HG03196 (cell line): ENCODE measurements at regions not wholly inside any gene's neighbourhood (a gene's known extent, or its start where the extent isn't known, plus 50 kb on each side); places are given as distances from the start of the nearest gene placed in this dataset.

Experiments used
- ATAC-seq: cut with Tn5 transposase; IDR thresholded peaks from one replicate; pipeline ENCODE4 v1.9.1; 2021; ENCODE audit not compliant: unreplicated experiment

GRCh38 chr15:81492969-81493645 lies 119.1 kb upstream of the TMC3 start:
- ATAC-seq, result no peak

- ATAC-seq, result no peak
These were observed 118.4 kb upstream of the TMC3 start for GRCh38 chr15:81492331-81492968.

- ATAC-seq, result no peak
These were observed 117.5 kb upstream of the TMC3 start for GRCh38 chr15:81491414-81492096.

- no peak for ATAC-seq
These were observed 111.8 kb upstream of the TMC3 start for GRCh38 chr15:81485806-81486205.

- no peak for ATAC-seq
These were observed 110.3 kb upstream of the TMC3 start for GRCh38 chr15:81484086-81484955.

- ATAC-seq, result no peak
These were observed 109.5 kb upstream of the TMC3 start for GRCh38 chr15:81483496-81483895.

- no peak for ATAC-seq
These were observed 107.3 kb upstream of the TMC3 start for GRCh38 chr15:81481346-81481745.

GRCh38 chr15:81480645-81481053 lies 106.6 kb upstream of the TMC3 start:
- no peak for ATAC-seq

GRCh38 chr15:81478354-81478753 lies 104.3 kb upstream of the TMC3 start:
- ATAC-seq, result no peak

GRCh38 chr15:81475926-81476325 lies 101.9 kb upstream of the TMC3 start:
- no peak for ATAC-seq

- no peak for ATAC-seq
These were observed 101.5 kb upstream of the TMC3 start for GRCh38 chr15:81475471-81475870.

- no peak for ATAC-seq
These were observed 99.9 kb upstream of the TMC3 start for GRCh38 chr15:81473946-81474345.

GRCh38 chr15:81473177-81473576 lies 99.2 kb upstream of the TMC3 start:
- ATAC-seq, result no peak

GRCh38 chr15:81471151-81471550 lies 97.1 kb upstream of the TMC3 start:
- ATAC-seq, result no peak

GRCh38 chr15:81469154-81469553 lies 95.1 kb upstream of the TMC3 start:
- ATAC-seq, result no peak

GRCh38 chr15:81466741-81467140 lies 92.7 kb upstream of the TMC3 start:
- no peak for ATAC-seq

- no peak for ATAC-seq
These were observed 80.0 kb upstream of the TMC3 start for GRCh38 chr15:81454024-81454423.

GRCh38 chr15:81450721-81451120 lies 76.7 kb upstream of the TMC3 start:
- ATAC-seq, result no peak

- no peak for ATAC-seq
These were observed 75.9 kb upstream of the TMC3 start for GRCh38 chr15:81449836-81450474.

- ATAC-seq, result no peak
These were observed 69.2 kb upstream of the TMC3 start for GRCh38 chr15:81443040-81443820.
